DND-41 (cell line): ENCODE measurements at regions not wholly inside any gene's neighbourhood (a gene's known extent, or its start where the extent isn't known, plus 50 kb on each side); places are given as distances from the start of the nearest gene placed in this dataset.

Source experiments
- ATAC-seq: fragments of 200-7000 bp; cut with Tn5 transposase; 3 replicates; pipeline ENCODE4 v1.9.1; 2021; ENCODE audit warnings: low read depth; ENCODE audit not compliant: insufficient read depth
- DNase-seq: peaks from one replicate; pipeline ENCODE4 v3.0.0-alpha.2; 2020
- H2AFZ ChIP-seq: 2 replicates; pipeline ENCODE4 v1.6.0; 2012; ENCODE audit warnings: low read depth, low read length
- H3K27ac ChIP-seq: 2 replicates; pipeline ENCODE4 v1.5.1; 2012; ENCODE audit warnings: low read length, inconsistent platforms
- H3K27me3 ChIP-seq: fragments of 200-600 bp; sonication (generic); 2 replicates; pipeline ENCODE4 v1.6.0; 2012; ENCODE audit warnings: low read length, mild to moderate bottlenecking, inconsistent platforms; ENCODE audit not compliant: insufficient read depth, poor library complexity
- H3K36me3 ChIP-seq: 2 replicates; pipeline ENCODE4 v1.5.1; 2012; ENCODE audit warnings: low read length, inconsistent platforms; ENCODE audit not compliant: insufficient read depth
- H3K4me1 ChIP-seq: 2 replicates; pipeline ENCODE4 v1.5.1; 2012; ENCODE audit warnings: mild to moderate bottlenecking, low read length; ENCODE audit not compliant: insufficient read depth
- H3K4me2 ChIP-seq: 2 replicates; pipeline ENCODE4 v1.6.0; 2012; ENCODE audit warnings: mild to moderate bottlenecking, moderate library complexity, low read length, inconsistent platforms; ENCODE audit not compliant: insufficient read depth
- H3K4me3 ChIP-seq, 2 experiments: fragments of 200-600 bp in 1 of 2; shearing (Covaris generic) in 1 of 2; 2 replicates each; pipeline ENCODE4 v1.5.1; 2012 to 2016; ENCODE audit warnings: inconsistent platforms in 2 of 2, low read length in 2 of 2, mild to moderate bottlenecking in 2 of 2, low read depth in 1 of 2, moderate library complexity in 1 of 2
- H3K79me2 ChIP-seq: 2 replicates; pipeline ENCODE4 v1.6.0; 2012; ENCODE audit warnings: low read length, inconsistent platforms; ENCODE audit not compliant: insufficient read depth
- H3K9ac ChIP-seq: 2 replicates; pipeline ENCODE4 v1.6.0; 2012; ENCODE audit warnings: low read depth, mild to moderate bottlenecking, inconsistent platforms, low read length, moderate library complexity
- H3K9me3 ChIP-seq: 2 replicates; pipeline ENCODE4 v1.5.1; 2012; ENCODE audit warnings: low read length, moderate library complexity, mild to moderate bottlenecking, inconsistent platforms; ENCODE audit not compliant: insufficient read depth, severe bottlenecking
- H4K20me1 ChIP-seq: 2 replicates; pipeline ENCODE4 v1.6.0; 2012; ENCODE audit warnings: low read length; ENCODE audit not compliant: insufficient read depth
- CTCF ChIP-seq: IDR thresholded peaks from 2 replicates; pipeline ENCODE4 v1.5.1; 2012; ENCODE audit warnings: borderline replicate concordance, low read length, moderate library complexity, mild to moderate bottlenecking; ENCODE audit not compliant: poor library complexity, severe bottlenecking; ENCODE audit errors: extremely low read depth
- EZH2 ChIP-seq: IDR thresholded peaks from 3 replicates; pipeline ENCODE4 v1.6.1; 2012; ENCODE audit warnings: borderline replicate concordance, low read depth, mild to moderate bottlenecking, moderate library complexity, low read length, inconsistent platforms; ENCODE audit not compliant: severe bottlenecking

- Histone ChIP-seq H3K4me2 (no peak overlapping the region), H3K4me3 (no peak overlapping the region), H4K20me1 (no peaks in the 10 kb centered on the region), H3K9ac (no peak overlapping the region), H3K79me2 (no peaks in the 10 kb centered on the region), H3K27me3 (peaks cover 13% of the 10 kb centered on the region), H3K9me3 (no peaks in the 10 kb centered on the region), H3K36me3 (no peaks in the 10 kb centered on the region), H3K27ac (no peak overlapping the region), H3K4me1 (no peaks in the 10 kb centered on the region), H2AFZ (no peak overlapping the region)
- ATAC-seq (no peak), DNase-seq (no peak)
- TF ChIP-seq CTCF (no peak), EZH2 (no peak)
Measured at GRCh38 chr3:150063237-150063636, 92.5 kb upstream of the PFN2 start.

- ATAC-seq (no peak), DNase-seq (no peak)
- H4K20me1 ChIP-seq: no peaks in the 10 kb centered on the region
- H3K4me2 ChIP-seq: no peak overlapping the region
- H3K9me3 ChIP-seq: no peaks in the 10 kb centered on the region
- no peak overlapping the region for H3K4me3 ChIP-seq
- H3K36me3 ChIP-seq: no peaks in the 10 kb centered on the region
- TF ChIP-seq CTCF (no peak), EZH2 (no peak)
- no peak overlapping the region for H3K9ac ChIP-seq
- H3K27me3 ChIP-seq: peaks cover 13% of the 10 kb centered on the region
- H3K4me1 ChIP-seq: peaks cover 5% of the 10 kb centered on the region
- H2AFZ ChIP-seq: no peak overlapping the region
- no peak overlapping the region for H3K27ac ChIP-seq
- no peaks in the 10 kb centered on the region for H3K79me2 ChIP-seq
Measured at GRCh38 chr3:150062492-150062891, 91.8 kb upstream of the PFN2 start.

GRCh38 chr3:150061288-150062024 lies 90.8 kb upstream of the PFN2 start:
- Histone ChIP-seq H3K36me3 (no peaks in the 10 kb centered on the region), H3K27ac (no peak overlapping the region), H4K20me1 (no peaks in the 10 kb centered on the region), H3K27me3 (peaks cover 8% of the 10 kb centered on the region), H3K4me3 (no peak overlapping the region), H3K4me2 (no peak overlapping the region), H3K9me3 (no peaks in the 10 kb centered on the region), H2AFZ (no peak overlapping the region), H3K9ac (no peak overlapping the region), H3K4me1 (peaks cover 14% of the 10 kb centered on the region), H3K79me2 (no peaks in the 10 kb centered on the region)
- ATAC-seq: no peak
- no peak for DNase-seq
- TF ChIP-seq EZH2 (no peak), CTCF (no peak)
